Activated naive CD8-positive, alpha-beta T cell treated with anti-CD3 and anti-CD28 coated beads, Interleukin-2, amount 50 U/mL, for 24 hours (primary cell): ENCODE measurements at regions not wholly inside any gene's neighbourhood (a gene's known extent, or its start where the extent isn't known, plus 50 kb on each side); places are given as distances from the start of the nearest gene placed in this dataset.
"Not testable (repeated sequence)": the region's sequence is repeated elsewhere in the genome, so short reads cannot be mapped to it uniquely, and the experiment has no call there.

ENCODE experiments used
- ATAC-seq: fragments of 150-1000 bp; cut with Tn5 transposase; one replicate; pipeline ENCODE4 v1.10.0; 2021
- DNase-seq: peaks from one replicate; pipeline ENCODE4 v3.0.0; 2021
- H3K27ac Mint-ChIP-seq: one replicate; pipeline ENCODE4 v1.8.0; 2021; ENCODE audit warnings: mild to moderate bottlenecking, mixed read lengths
- H3K27me3 Mint-ChIP-seq: one replicate; pipeline ENCODE4 v1.8.0; 2021; ENCODE audit warnings: mixed read lengths
- H3K36me3 Mint-ChIP-seq: one replicate; pipeline ENCODE4 v1.8.0; 2021; ENCODE audit warnings: low read depth, mixed read lengths
- H3K4me1 Mint-ChIP-seq: one replicate; pipeline ENCODE4 v1.8.0; 2021; ENCODE audit warnings: mixed read lengths
- H3K4me3 Mint-ChIP-seq: one replicate; pipeline ENCODE4 v1.8.0; 2021; ENCODE audit warnings: mild to moderate bottlenecking, moderate library complexity, mixed read lengths
- H3K9me3 Mint-ChIP-seq: one replicate; pipeline ENCODE4 v1.8.0; 2021; ENCODE audit warnings: mixed read lengths

GRCh38 chr10:9407201-9407600 is 1352.7 kb downstream of the GATA3 start:
- H3K4me1 Mint-ChIP-seq, H3K9me3 Mint-ChIP-seq, H3K27me3 Mint-ChIP-seq, DNase-seq, H3K4me3 Mint-ChIP-seq, ATAC-seq, H3K36me3 Mint-ChIP-seq, H3K27ac Mint-ChIP-seq: not testable (repeated sequence)

- Mint-ChIP-seq H3K27ac (no peak overlapping the region), H3K9me3 (no peaks in the 10 kb centered on the region), H3K27me3 (peaks cover 8% of the 10 kb centered on the region), H3K4me3 (no peak overlapping the region), H3K4me1 (no peaks in the 10 kb centered on the region), H3K36me3 (no peaks in the 10 kb centered on the region)
- no peak for DNase-seq
- no peak for ATAC-seq
Observed at GRCh38 chr10:9416331-9416730, 1361.8 kb downstream of the GATA3 start.

DNA sequence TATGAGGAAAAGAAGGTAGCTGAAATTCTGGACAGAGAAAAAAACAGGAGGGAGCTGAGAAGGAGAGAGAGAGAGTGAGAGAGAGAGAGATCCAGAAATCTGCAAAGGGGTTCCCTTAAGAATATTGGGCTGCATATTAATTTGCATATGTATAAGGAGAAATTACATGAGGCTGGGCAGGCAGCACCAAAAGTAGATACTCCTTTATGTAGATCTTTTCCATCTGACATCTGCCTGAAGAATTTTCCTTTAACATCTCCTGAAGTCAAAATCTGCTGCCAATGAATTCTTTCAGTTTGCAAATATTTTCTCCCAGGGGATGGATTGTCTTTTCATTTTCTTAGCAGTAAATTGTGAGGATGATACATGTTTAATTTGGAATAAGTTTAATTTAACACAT is 1365.3 kb downstream of the GATA3 start:
- ATAC-seq (no peak), DNase-seq (no peak)

GRCh38 chr10:9427209-9427608 is 1372.7 kb downstream of the GATA3 start:
- DNase-seq (no peak), ATAC-seq (no peak)
- H3K4me3 Mint-ChIP-seq: no peak overlapping the region
- H3K4me1 Mint-ChIP-seq: no peaks in the 10 kb centered on the region
- H3K9me3 Mint-ChIP-seq: peaks cover 17% of the 10 kb centered on the region
- peaks cover 3% of the 10 kb centered on the region for H3K27me3 Mint-ChIP-seq
- no peak overlapping the region for H3K27ac Mint-ChIP-seq
- H3K36me3 Mint-ChIP-seq: no peaks in the 10 kb centered on the region

More for the DNA sequence above, 1365.3 kb downstream of the GATA3 start:
- Mint-ChIP-seq H3K4me3 (no peak overlapping the region), H3K4me1 (no peaks in the 10 kb centered on the region), H3K9me3 (peaks cover 4% of the 10 kb centered on the region), H3K27me3 (peaks cover 5% of the 10 kb centered on the region), H3K27ac (no peak overlapping the region), H3K36me3 (no peaks in the 10 kb centered on the region)

GRCh38 chr10:9437131-9437530 is 1382.6 kb downstream of the GATA3 start:
- DNase-seq (no peak), ATAC-seq (no peak)
- Mint-ChIP-seq H3K4me1 (no peaks in the 10 kb centered on the region), H3K27me3 (peaks cover 6% of the 10 kb centered on the region), H3K9me3 (no peaks in the 10 kb centered on the region), H3K36me3 (no peaks in the 10 kb centered on the region), H3K27ac (no peak overlapping the region), H3K4me3 (no peak overlapping the region)

- Mint-ChIP-seq H3K4me3 (no peak overlapping the region), H3K9me3 (no peaks in the 10 kb centered on the region), H3K27me3 (peaks cover 7% of the 10 kb centered on the region), H3K36me3 (no peaks in the 10 kb centered on the region), H3K27ac (no peak overlapping the region), H3K4me1 (no peaks in the 10 kb centered on the region)
- DNase-seq (no peak), ATAC-seq (no peak)
Observed at GRCh38 chr10:9443758-9444157, 1389.3 kb downstream of the GATA3 start.

- Mint-ChIP-seq H3K4me3 (no peak overlapping the region), H3K36me3 (no peaks in the 10 kb centered on the region), H3K27ac (no peak overlapping the region), H3K9me3 (peaks cover 16% of the 10 kb centered on the region), H3K27me3 (peaks cover 4% of the 10 kb centered on the region), H3K4me1 (no peaks in the 10 kb centered on the region)
- no peak for ATAC-seq
- no peak for DNase-seq
Observed at GRCh38 chr10:9449530-9449929, 1395.0 kb downstream of the GATA3 start.

- Mint-ChIP-seq H3K36me3 (no peaks in the 10 kb centered on the region), H3K4me3 (no peak overlapping the region), H3K27me3 (peaks cover 4% of the 10 kb centered on the region), H3K9me3 (peaks cover 16% of the 10 kb centered on the region), H3K4me1 (no peaks in the 10 kb centered on the region), H3K27ac (no peak overlapping the region)
- no peak for DNase-seq
- no peak for ATAC-seq
Observed at GRCh38 chr10:9450801-9451200, 1396.3 kb downstream of the GATA3 start.

GRCh38 chr10:9451211-9451773 is 1396.8 kb downstream of the GATA3 start:
- no peak for ATAC-seq
- Mint-ChIP-seq H3K27me3 (peaks cover 4% of the 10 kb centered on the region), H3K4me3 (no peak overlapping the region), H3K9me3 (peaks cover 16% of the 10 kb centered on the region), H3K4me1 (no peaks in the 10 kb centered on the region), H3K36me3 (no peaks in the 10 kb centered on the region), H3K27ac (no peak overlapping the region)
- DNase-seq: no peak

DNA sequence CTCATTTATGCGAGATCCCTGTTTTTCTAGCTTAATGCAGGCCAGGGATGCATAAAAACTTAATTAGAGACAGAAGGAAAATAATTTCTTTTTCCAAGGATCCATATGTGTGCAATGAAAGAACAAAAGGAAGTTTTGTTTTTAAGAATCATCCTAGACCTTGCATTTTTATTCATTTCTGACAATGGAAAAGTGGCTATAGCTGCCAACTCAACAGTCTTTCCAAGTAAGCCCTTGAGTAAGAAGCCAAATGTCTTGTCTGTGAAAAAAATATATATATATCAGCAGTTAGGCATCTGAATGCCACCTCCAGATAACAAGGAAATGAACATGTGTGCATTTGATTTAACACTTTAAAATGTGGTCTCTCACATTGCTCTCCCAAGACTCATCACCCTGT is 1397.6 kb downstream of the GATA3 start:
- no peak overlapping the region for H3K4me3 Mint-ChIP-seq
- H3K4me1 Mint-ChIP-seq: no peaks in the 10 kb centered on the region

DNA sequence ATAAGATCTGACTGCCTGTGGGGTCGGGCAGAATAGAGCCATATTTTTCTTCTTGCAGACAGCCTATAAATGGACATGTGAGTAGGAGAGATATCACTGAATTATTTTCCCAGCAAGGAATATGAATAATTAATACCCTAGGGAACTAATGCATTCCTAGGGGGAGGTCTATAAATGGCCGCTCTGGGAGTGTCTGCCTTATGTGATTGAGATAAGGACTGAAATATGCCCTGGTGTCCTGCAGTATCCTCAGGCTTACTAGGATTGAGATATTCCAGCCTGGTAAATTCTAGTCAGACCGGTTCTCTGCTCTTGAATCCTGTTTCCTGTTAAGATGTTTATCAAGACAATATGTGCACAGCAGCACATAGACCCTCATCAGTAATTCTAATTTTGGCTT is 1399.4 kb downstream of the GATA3 start:
- H3K27me3 Mint-ChIP-seq, H3K4me3 Mint-ChIP-seq, DNase-seq, H3K4me1 Mint-ChIP-seq, H3K36me3 Mint-ChIP-seq, H3K27ac Mint-ChIP-seq, ATAC-seq: not testable (repeated sequence)
- H3K9me3 Mint-ChIP-seq: peaks cover 16% of the 10 kb centered on the region

More for the DNA sequence above, 1397.6 kb downstream of the GATA3 start:
- Mint-ChIP-seq H3K9me3 (peaks cover 16% of the 10 kb centered on the region), H3K27me3 (peaks cover 4% of the 10 kb centered on the region), H3K27ac (no peak overlapping the region), H3K36me3 (no peaks in the 10 kb centered on the region)
- ATAC-seq: no peak
- DNase-seq: no peak

- no peak for ATAC-seq
- no peaks in the 10 kb centered on the region for H3K9me3 Mint-ChIP-seq
- no peak overlapping the region for H3K4me3 Mint-ChIP-seq
- H3K4me1 Mint-ChIP-seq: no peaks in the 10 kb centered on the region
- no peaks in the 10 kb centered on the region for H3K27me3 Mint-ChIP-seq
- H3K36me3 Mint-ChIP-seq: no peaks in the 10 kb centered on the region
- no peak overlapping the region for H3K27ac Mint-ChIP-seq
- DNase-seq: no peak
Observed at GRCh38 chr10:9469663-9470205, 1415.2 kb downstream of the GATA3 start.

DNA sequence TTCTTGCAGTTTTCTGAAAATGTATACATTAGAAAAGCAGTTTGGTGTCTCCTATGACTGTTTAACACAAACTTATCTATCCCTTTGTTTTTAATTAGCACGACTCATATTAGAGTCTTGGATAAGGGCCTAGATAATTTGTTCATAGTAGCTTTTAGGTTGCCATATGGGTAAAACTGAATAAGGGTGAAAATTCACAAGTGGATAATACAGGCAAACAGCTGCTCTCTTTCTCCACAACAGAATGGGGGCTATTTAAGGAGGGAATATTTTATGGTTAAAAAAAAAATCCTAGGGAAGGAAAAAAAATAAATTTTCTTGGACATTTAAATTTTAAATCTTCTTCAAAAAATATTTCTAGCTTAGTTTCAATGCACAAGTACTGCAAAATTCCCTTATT is 1416.1 kb downstream of the GATA3 start:
- Mint-ChIP-seq H3K9me3 (no peaks in the 10 kb centered on the region), H3K27ac (no peak overlapping the region), H3K4me1 (no peaks in the 10 kb centered on the region), H3K36me3 (no peaks in the 10 kb centered on the region), H3K27me3 (no peaks in the 10 kb centered on the region), H3K4me3 (no peak overlapping the region)
- no peak for DNase-seq
- ATAC-seq: no peak

GRCh38 chr10:9501944-9502343 is 1447.5 kb downstream of the GATA3 start:
- no peaks in the 10 kb centered on the region for H3K27me3 Mint-ChIP-seq
- H3K27ac Mint-ChIP-seq: no peak overlapping the region
- H3K4me3 Mint-ChIP-seq: no peak overlapping the region
- H3K4me1 Mint-ChIP-seq: no peaks in the 10 kb centered on the region
- H3K9me3 Mint-ChIP-seq: no peaks in the 10 kb centered on the region
- no peaks in the 10 kb centered on the region for H3K36me3 Mint-ChIP-seq
- ATAC-seq (no peak), DNase-seq (no peak)

- Mint-ChIP-seq H3K36me3 (no peaks in the 10 kb centered on the region), H3K27me3 (no peaks in the 10 kb centered on the region), H3K27ac (no peak overlapping the region), H3K4me1 (no peaks in the 10 kb centered on the region), H3K9me3 (peaks cover 6% of the 10 kb centered on the region), H3K4me3 (no peak overlapping the region)
- no peak for DNase-seq
- ATAC-seq: no peak
Observed at GRCh38 chr10:9504227-9504626, 1449.7 kb downstream of the GATA3 start.

DNA sequence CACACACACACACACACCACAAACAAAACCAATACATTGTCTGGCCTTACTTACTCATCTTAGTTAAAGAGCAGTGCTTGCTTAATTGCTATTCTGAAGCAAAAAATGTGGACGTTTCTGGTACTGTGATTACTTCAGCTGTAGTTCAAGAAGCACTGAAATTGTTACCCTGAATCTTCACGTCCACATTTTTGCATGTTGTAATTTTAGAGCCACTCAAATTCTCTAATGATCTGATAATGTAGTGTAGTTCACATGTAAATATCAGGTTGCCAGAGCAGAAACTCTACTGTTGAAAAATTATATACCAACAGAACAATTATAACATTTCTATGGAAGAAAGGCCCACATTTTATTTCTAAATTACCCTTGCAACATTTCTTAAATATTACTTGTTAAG is 1451.1 kb downstream of the GATA3 start:
- peaks cover 6% of the 10 kb centered on the region for H3K9me3 Mint-ChIP-seq
- no peaks in the 10 kb centered on the region for H3K27me3 Mint-ChIP-seq
- DNase-seq: no peak
- no peak for ATAC-seq
- no peaks in the 10 kb centered on the region for H3K4me1 Mint-ChIP-seq
- no peak overlapping the region for H3K4me3 Mint-ChIP-seq
- no peaks in the 10 kb centered on the region for H3K36me3 Mint-ChIP-seq
- no peak overlapping the region for H3K27ac Mint-ChIP-seq
